ENCODE measurements at regions not wholly inside any gene's neighbourhood (a gene's known extent, or its start where the extent isn't known, plus 50 kb on each side); places are given as distances from the start of the nearest gene placed in this dataset.

GRCh38 chr3:144822671-144823070 lies 851.0 kb downstream of the DIPK2A start:
- no peak for TF ChIP-seq CTCF (conservative IDR thresholded peaks at IDR 0.05 in 1 of 2, IDR thresholded peaks at IDR 0.05 in 1 of 2; ENCODE audit: low read depth in 1 of 2, low read length in 2 of 2)
- TF ChIP-seq EZH2 (IDR thresholded peaks at IDR 0.05; ENCODE audit: low read length, missing control alignments): no peak
